Bronchial epithelial cell (primary cell): ENCODE measurements at regions not wholly inside any gene's neighbourhood (a gene's known extent, or its start where the extent isn't known, plus 50 kb on each side); places are given as distances from the start of the nearest gene placed in this dataset.

Experiments
- DNase-seq: peaks from one replicate; pipeline ENCODE4 v3.0.0-alpha.2; 2010; ENCODE audit warnings: low read depth
- FAIRE-seq: peaks from 2 replicates; lab custom pipeline; 2011; peaks lifted over from hg19 to GRCh38; lab: Jason Lieb, UNC
- H3K27me3 ChIP-seq: 2 replicates; pipeline ENCODE4 v1.5.1; 2011; ENCODE audit warnings: low read length; ENCODE audit not compliant: control insufficient read depth, insufficient read depth
- H3K36me3 ChIP-seq: 2 replicates; pipeline ENCODE4 v1.5.1; 2011; ENCODE audit warnings: low read length; ENCODE audit not compliant: control insufficient read depth, insufficient read depth
- H3K4me3 ChIP-seq: 2 replicates; pipeline ENCODE4 v1.5.1; 2011; ENCODE audit warnings: mild to moderate bottlenecking, low read depth, low read length, control low read depth
- CTCF ChIP-seq: IDR thresholded peaks from 2 replicates; pipeline ENCODE4 v1.5.1; 2011; ENCODE audit warnings: mild to moderate bottlenecking, moderate library complexity, low read length, control low read depth, inconsistent platforms; ENCODE audit not compliant: insufficient read depth, severe bottlenecking

DNA sequence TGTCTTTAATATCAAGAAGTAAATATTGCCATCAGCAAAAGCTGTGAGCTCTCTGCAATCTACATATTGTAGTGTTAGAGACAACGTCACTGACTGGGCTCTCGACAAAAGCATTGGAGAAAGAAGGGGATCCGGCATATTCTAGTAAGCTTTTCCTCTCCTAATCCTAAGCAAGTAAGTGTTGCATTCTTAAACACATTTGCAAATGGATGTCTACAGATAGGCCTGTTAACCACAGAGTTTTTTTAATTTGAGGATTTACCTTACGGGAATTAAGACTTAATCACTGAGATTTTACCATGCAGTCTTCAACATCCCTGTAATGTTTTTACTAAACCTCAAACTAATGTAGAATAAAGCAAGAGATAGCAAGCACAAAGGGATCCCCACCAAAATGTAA is 426.5 kb upstream of the CAMK1G start:
- FAIRE-seq (no peak), DNase-seq (no peak)
- Histone ChIP-seq H3K36me3 (no peaks in the 10 kb centered on the region), H3K4me3 (no peak overlapping the region), H3K27me3 (peaks cover 3% of the 10 kb centered on the region)
- no peak for TF ChIP-seq CTCF

DNA sequence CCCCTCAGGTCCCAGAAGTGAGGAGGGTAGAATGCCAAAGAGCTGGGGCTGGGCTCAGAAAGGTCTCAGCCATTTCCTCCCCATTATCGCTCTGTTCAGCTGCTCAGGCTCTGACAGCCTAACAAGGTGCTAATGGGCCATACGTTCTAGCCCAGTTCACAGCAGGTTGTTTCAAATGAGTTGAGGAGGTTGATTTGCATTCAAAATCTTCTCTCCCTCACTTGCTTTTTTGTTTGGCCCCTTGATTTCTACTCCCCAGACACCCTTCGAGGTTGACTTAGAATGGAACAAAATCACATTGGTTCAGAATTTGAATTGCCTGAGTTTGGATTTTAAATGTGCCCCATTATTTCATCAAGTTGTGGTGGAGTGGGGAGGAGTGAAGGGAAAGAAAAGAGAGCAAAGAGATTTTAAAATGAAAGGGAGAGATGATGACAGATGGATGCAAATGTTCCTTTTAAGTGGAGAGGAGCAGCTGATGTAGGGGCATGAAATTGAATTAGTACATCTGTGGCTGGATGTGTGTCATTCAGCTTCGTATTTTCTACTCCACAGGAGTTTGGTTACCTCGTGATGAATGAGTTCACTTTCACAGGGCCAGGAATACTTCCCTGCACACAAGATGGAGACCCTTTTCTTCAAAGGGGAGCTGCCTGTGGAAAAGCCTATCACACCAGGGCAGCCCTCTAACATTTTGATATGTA is 425.8 kb upstream of the CAMK1G start:
- no peak for TF ChIP-seq CTCF
- FAIRE-seq (no peak), DNase-seq (no peak)
- no peak overlapping the region for H3K4me3 ChIP-seq
- H3K36me3 ChIP-seq, result no peaks in the 10 kb centered on the region
- H3K27me3 ChIP-seq, result peaks cover 3% of the 10 kb centered on the region

DNA sequence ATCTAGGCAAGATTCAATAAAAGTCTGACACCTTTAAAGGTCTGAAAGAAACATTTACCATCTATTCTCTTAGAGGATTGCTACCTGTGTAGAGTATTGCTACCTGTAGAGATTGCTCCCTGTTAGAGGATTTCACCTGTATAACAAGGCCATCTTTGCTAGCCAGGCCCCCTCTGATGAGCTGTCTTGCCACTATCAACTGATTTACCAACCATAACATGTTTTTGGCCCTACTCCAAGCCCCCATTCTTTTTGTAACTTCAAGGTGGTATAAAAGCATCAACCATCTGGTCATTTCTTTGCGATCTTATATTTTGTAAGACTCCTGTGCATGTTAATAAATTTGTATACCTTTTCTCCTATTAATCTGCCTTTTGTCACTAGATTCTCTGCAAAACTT is 424.7 kb upstream of the CAMK1G start:
- DNase-seq (no peak), FAIRE-seq (no peak)
- Histone ChIP-seq H3K4me3 (no peak overlapping the region), H3K27me3 (peaks cover 6% of the 10 kb centered on the region), H3K36me3 (no peaks in the 10 kb centered on the region)
- no peak for TF ChIP-seq CTCF

- FAIRE-seq (no peak), DNase-seq (no peak)
- Histone ChIP-seq H3K4me3 (no peak overlapping the region), H3K27me3 (peaks cover 6% of the 10 kb centered on the region), H3K36me3 (no peaks in the 10 kb centered on the region)
- no peak for TF ChIP-seq CTCF
These were observed 423.3 kb upstream of the CAMK1G start for GRCh38 chr1:209160230-209160629.

GRCh38 chr1:209162651-209163050 is 420.9 kb upstream of the CAMK1G start:
- no peaks in the 10 kb centered on the region for H3K36me3 ChIP-seq
- DNase-seq, result no peak

More at GRCh38 chr1:209162651-209163050, 420.9 kb upstream of the CAMK1G start:
- H3K27me3 ChIP-seq, result peaks cover 6% of the 10 kb centered on the region
- no peak overlapping the region for H3K4me3 ChIP-seq
- no peak for TF ChIP-seq CTCF
- peak; percentile 72 for FAIRE-seq
